ENCODE measurements at regions not wholly inside any gene's neighbourhood (a gene's known extent, or its start where the extent isn't known, plus 50 kb on each side); places are given as distances from the start of the nearest gene placed in this dataset.
"Not testable (repeated sequence)": the region's sequence is repeated elsewhere in the genome, so short reads cannot be mapped to it uniquely, and the experiment has no call there.

- no peaks in the 10 kb centered on the region for H3K27me3 ChIP-seq
- no peak for DNase-seq (ENCODE audit: extremely low spot score)
- H3K36me3 ChIP-seq = no peaks in the 10 kb centered on the region
- H3K4me3 ChIP-seq = peak overlapping the region; percentile 27 to 36 (median 32)
- no peak for TF ChIP-seq EP300 (IDR thresholded peaks at IDR 0.05)
- TF ChIP-seq POLR2AphosphoS5 (IDR thresholded peaks at IDR 0.05) = peak; percentile 39 to 54
- intact Hi-C loops (cut with DNase I) = loop anchor here (10.0 kb wide), 1 partner anchor 61 kb away; no protein-coding TSS in a partner anchor
- H3K27ac ChIP-seq (replicated peaks in 1 of 4) = peak overlapping the region; percentile 52 to 72 (median 63)
- 38% methylated on average over 2 of the region's 2 CpGs for WGBS
- H3K4me1 ChIP-seq = peaks cover 26 to 44% (median 41%) of the 10 kb centered on the region in 4 donors
- H3K9me3 ChIP-seq = no peaks in the 10 kb centered on the region
Measured at GRCh38 chr16:14015948-14016347, 55.2 kb upstream of the MRTFB start.

GRCh38 chr16:14016362-14016761 is 54.8 kb upstream of the MRTFB start:
- intact Hi-C loops (cut with DNase I) = loop anchor here (10.0 kb wide), 1 partner anchor 62 kb away; no protein-coding TSS in a partner anchor
- Histone ChIP-seq H3K4me1 (peaks cover 26 to 44% (median 41%) of the 10 kb centered on the region in 4 donors), H3K27ac (replicated peaks in 1 of 4) (peak overlapping the region in 3 of 4 donors; percentile 20 to 50 (median 47)), H3K4me3 (peak overlapping the region in 1 of 4 donors; percentile 32)
- whole genome bisulfite sequencing = 96% methylated on average over 15 of the region's 15 CpGs
- H3K36me3 ChIP-seq; DNase-seq (ENCODE audit: extremely low spot score); H3K9me3 ChIP-seq; H3K27me3 ChIP-seq: not testable (repeated sequence)

GRCh38 chr16:14017886-14018285 is 53.2 kb upstream of the MRTFB start:
- WGBS = 87% methylated on average over 2 of the region's 2 CpGs
- Histone ChIP-seq H3K27me3 (no peaks in the 10 kb centered on the region), H3K4me1 (peaks cover 20 to 37% (median 34%) of the 10 kb centered on the region in 4 donors), H3K9me3 (no peaks in the 10 kb centered on the region), H3K4me3 (no peak overlapping the region), H3K36me3 (no peaks in the 10 kb centered on the region), H3K27ac (replicated peaks in 1 of 4) (no peak overlapping the region)
- no peak for TF ChIP-seq POLR2AphosphoS5 (IDR thresholded peaks at IDR 0.05)
- no peak for TF ChIP-seq CTCF (IDR thresholded peaks at IDR 0.05)
- TF ChIP-seq EP300 (IDR thresholded peaks at IDR 0.05) = no peak
- no peak for TF ChIP-seq POLR2A (IDR thresholded peaks at IDR 0.05; ENCODE audit: low read depth)
- no peak for DNase-seq (ENCODE audit: extremely low spot score)
- intact Hi-C loops (cut with DNase I) = loop anchor here (10.0 kb wide), 1 partner anchor 63 kb away; no protein-coding TSS in a partner anchor

GRCh38 chr16:14018851-14019250 is 52.3 kb upstream of the MRTFB start:
- H3K4me3 ChIP-seq = no peak overlapping the region
- no peak overlapping the region for H3K27ac ChIP-seq (replicated peaks in 1 of 4)
- TF ChIP-seq POLR2AphosphoS5 (IDR thresholded peaks at IDR 0.05) (no peak), CTCF (IDR thresholded peaks at IDR 0.05) (no peak), POLR2A (IDR thresholded peaks at IDR 0.05; ENCODE audit: low read depth) (no peak), EP300 (IDR thresholded peaks at IDR 0.05) (no peak)
- DNase-seq (ENCODE audit: extremely low spot score) = no peak
- intact Hi-C loops (cut with DNase I) = loop anchor here (10.0 kb wide), 1 partner anchor 64 kb away; no protein-coding TSS in a partner anchor
- H3K36me3 ChIP-seq = no peaks in the 10 kb centered on the region
- WGBS = 80% methylated on average over 4 of the region's 4 CpGs
- H3K27me3 ChIP-seq = no peaks in the 10 kb centered on the region
- H3K4me1 ChIP-seq = peaks cover 11 to 34% (median 29%) of the 10 kb centered on the region in 4 donors
- H3K9me3 ChIP-seq = no peaks in the 10 kb centered on the region

- intact Hi-C loops (cut with DNase I) = no loop called here
Measured at GRCh38 chr16:14020141-14020540, 51.0 kb upstream of the MRTFB start.

More at GRCh38 chr16:14020141-14020540, 51.0 kb upstream of the MRTFB start:
- Histone ChIP-seq H3K4me1 (peaks cover 8 to 25% (median 20%) of the 10 kb centered on the region in 4 donors), H3K36me3 (no peaks in the 10 kb centered on the region), H3K27me3 (no peaks in the 10 kb centered on the region), H3K9me3 (no peaks in the 10 kb centered on the region), H3K27ac (replicated peaks in 1 of 4) (no peak overlapping the region), H3K4me3 (no peak overlapping the region)
- TF ChIP-seq CTCF (IDR thresholded peaks at IDR 0.05) (no peak), EP300 (IDR thresholded peaks at IDR 0.05) (no peak), POLR2AphosphoS5 (IDR thresholded peaks at IDR 0.05) (no peak), POLR2A (IDR thresholded peaks at IDR 0.05; ENCODE audit: low read depth) (no peak)
- DNase-seq (ENCODE audit: extremely low spot score) = no peak
- 93% methylated on average over 2 of the region's 2 CpGs for WGBS
